ENCODE measurements at regions not wholly inside any gene's neighbourhood (a gene's known extent, or its start where the extent isn't known, plus 50 kb on each side); places are given as distances from the start of the nearest gene placed in this dataset.
A peak's percentile ranks its signal among the peaks of the same experiment; 100 is the strongest.

GRCh38 chr4:183801457-183802165 is 103.5 kb upstream of the STOX2 start:
- Histone ChIP-seq H3K27me3 (no peaks in the 10 kb centered on the region), H3K36me3 (no peaks in the 10 kb centered on the region), H3K27ac (no peak overlapping the region), H3K4me1 (no peaks in the 10 kb centered on the region), H3K4me3 (no peak overlapping the region), H3K9me3 (no peaks in the 10 kb centered on the region)
- no peak for DNase-seq (ENCODE audit: low spot score in 2 of 2)
- intact Hi-C loops (cut with DNase I; ENCODE audit: low total_unique reads), result no loop called here
- no peak for TF ChIP-seq POLR2AphosphoS5 (IDR thresholded peaks at IDR 0.05)
- TF ChIP-seq CTCF (IDR thresholded peaks at IDR 0.05), result no peak
- no peak for TF ChIP-seq POLR2A (IDR thresholded peaks at IDR 0.05)

GRCh38 chr4:183806341-183806740 is 98.8 kb upstream of the STOX2 start:
- H3K9me3 ChIP-seq, result no peaks in the 10 kb centered on the region
- H3K36me3 ChIP-seq, result no peaks in the 10 kb centered on the region
- intact Hi-C loops (cut with DNase I; ENCODE audit: low total_unique reads), result no loop called here
- peak overlapping the region in 1 of 2 donors; percentile 52 for H3K27ac ChIP-seq
- TF ChIP-seq POLR2AphosphoS5 (IDR thresholded peaks at IDR 0.05) (no peak), POLR2A (IDR thresholded peaks at IDR 0.05) (no peak), CTCF (IDR thresholded peaks at IDR 0.05) (no peak)
- no peaks in the 10 kb centered on the region for H3K4me1 ChIP-seq
- no peak overlapping the region for H3K4me3 ChIP-seq
- DNase-seq (ENCODE audit: low spot score in 2 of 2), result no peak
- H3K27me3 ChIP-seq, result no peaks in the 10 kb centered on the region

- Histone ChIP-seq H3K4me3 (no peak overlapping the region), H3K27ac (peak overlapping the region in 1 of 2 donors; percentile 40), H3K9me3 (no peaks in the 10 kb centered on the region), H3K4me1 (no peaks in the 10 kb centered on the region), H3K36me3 (no peaks in the 10 kb centered on the region), H3K27me3 (no peaks in the 10 kb centered on the region)
- DNase-seq (ENCODE audit: low spot score in 2 of 2), result no peak
- TF ChIP-seq POLR2AphosphoS5 (IDR thresholded peaks at IDR 0.05) (no peak), POLR2A (IDR thresholded peaks at IDR 0.05) (no peak), CTCF (IDR thresholded peaks at IDR 0.05) (no peak)
- intact Hi-C loops (cut with DNase I; ENCODE audit: low total_unique reads), result no loop called here
Measured at GRCh38 chr4:183807420-183808096, 97.5 kb upstream of the STOX2 start.

- Histone ChIP-seq H3K36me3 (no peaks in the 10 kb centered on the region), H3K4me1 (no peaks in the 10 kb centered on the region), H3K27me3 (no peaks in the 10 kb centered on the region), H3K4me3 (no peak overlapping the region), H3K9me3 (no peaks in the 10 kb centered on the region), H3K27ac (peak overlapping the region in 1 of 2 donors; percentile 40)
- no peak for TF ChIP-seq CTCF (IDR thresholded peaks at IDR 0.05)
- no peak for TF ChIP-seq POLR2AphosphoS5 (IDR thresholded peaks at IDR 0.05)
- TF ChIP-seq POLR2A (IDR thresholded peaks at IDR 0.05), result no peak
- intact Hi-C loops (cut with DNase I; ENCODE audit: low total_unique reads), result no loop called here
- no peak for DNase-seq (ENCODE audit: low spot score in 2 of 2)
Measured at GRCh38 chr4:183808097-183808456, 97.0 kb upstream of the STOX2 start.

- no peak overlapping the region for H3K4me3 ChIP-seq
- intact Hi-C loops (cut with DNase I; ENCODE audit: low total_unique reads), result no loop called here
- no peaks in the 10 kb centered on the region for H3K27me3 ChIP-seq
- no peaks in the 10 kb centered on the region for H3K9me3 ChIP-seq
- no peaks in the 10 kb centered on the region for H3K36me3 ChIP-seq
- TF ChIP-seq POLR2AphosphoS5 (IDR thresholded peaks at IDR 0.05) (no peak), POLR2A (IDR thresholded peaks at IDR 0.05) (no peak), CTCF (IDR thresholded peaks at IDR 0.05) (no peak)
- DNase-seq (ENCODE audit: low spot score in 2 of 2), result no peak
- H3K27ac ChIP-seq, result no peak overlapping the region
- no peaks in the 10 kb centered on the region for H3K4me1 ChIP-seq
Measured at GRCh38 chr4:183812567-183812966, 92.5 kb upstream of the STOX2 start.
